Stimulated activated naive CD8-positive, alpha-beta T cell treated with anti-CD3 and anti-CD28 coated beads, Interleukin-15, amount 100 ng/mL, for 72 hours (primary cell): ENCODE measurements at regions not wholly inside any gene's neighbourhood (a gene's known extent, or its start where the extent isn't known, plus 50 kb on each side); places are given as distances from the start of the nearest gene placed in this dataset.
"Not testable (repeated sequence)": the region's sequence is repeated elsewhere in the genome, so short reads cannot be mapped to it uniquely, and the experiment has no call there.

Source experiments
- ATAC-seq: fragments of 150-1000 bp; cut with Tn5 transposase; 2 replicates; pipeline ENCODE4 v1.10.0; 2021; ENCODE audit warnings: mild to moderate bottlenecking, moderate library complexity
- DNase-seq, 2 donors: peaks; one replicate each; pipeline ENCODE4 v3.0.0; 2021 to 2022
- H3K27ac Mint-ChIP-seq, 2 donors: one replicate each; pipeline ENCODE4 v1.8.0; 2022; ENCODE audit warnings: mild to moderate bottlenecking in 2 of 2, mixed read lengths in 2 of 2, moderate library complexity in 2 of 2
- H3K27me3 Mint-ChIP-seq: one replicate; pipeline ENCODE4 v1.8.0; 2022; ENCODE audit warnings: mixed read lengths
- H3K4me1 Mint-ChIP-seq: one replicate; pipeline ENCODE4 v1.8.0; 2022; ENCODE audit warnings: mild to moderate bottlenecking, mixed read lengths
- H3K4me3 Mint-ChIP-seq, 2 donors: one replicate each; pipeline ENCODE4 v1.8.0; 2022; ENCODE audit warnings: mild to moderate bottlenecking in 2 of 2, mixed read lengths in 2 of 2, moderate library complexity in 1 of 2
- H3K9me3 Mint-ChIP-seq, 2 donors: one replicate each; pipeline ENCODE4 v1.8.0; 2022; ENCODE audit warnings: mixed read lengths in 2 of 2

- no peak for ATAC-seq
- H3K27me3 Mint-ChIP-seq = no peaks in the 10 kb centered on the region
Measured at GRCh38 chr6:100088009-100088408, 94.0 kb upstream of the MCHR2 start.

GRCh38 chr6:100084991-100085364, 91.0 kb upstream of the MCHR2 start:
- no peaks in the 10 kb centered on the region for H3K4me1 Mint-ChIP-seq
- H3K27me3 Mint-ChIP-seq = no peaks in the 10 kb centered on the region
- DNase-seq = no peak
- H3K27ac Mint-ChIP-seq = no peak overlapping the region
- H3K9me3 Mint-ChIP-seq = no peaks in the 10 kb centered on the region
- H3K4me3 Mint-ChIP-seq = no peak overlapping the region
- no peak for ATAC-seq

More at GRCh38 chr6:100088009-100088408, 94.0 kb upstream of the MCHR2 start:
- Mint-ChIP-seq H3K9me3 (no peaks in the 10 kb centered on the region), H3K4me3 (no peak overlapping the region), H3K27ac (no peak overlapping the region), H3K4me1 (no peaks in the 10 kb centered on the region)
- DNase-seq = no peak

GRCh38 chr6:100084316-100084990, 90.4 kb upstream of the MCHR2 start:
- DNase-seq (no peak), ATAC-seq (no peak)
- no peaks in the 10 kb centered on the region for H3K4me1 Mint-ChIP-seq
- no peak overlapping the region for H3K4me3 Mint-ChIP-seq
- no peaks in the 10 kb centered on the region for H3K9me3 Mint-ChIP-seq
- H3K27ac Mint-ChIP-seq = no peak overlapping the region
- H3K27me3 Mint-ChIP-seq = no peaks in the 10 kb centered on the region

DNA sequence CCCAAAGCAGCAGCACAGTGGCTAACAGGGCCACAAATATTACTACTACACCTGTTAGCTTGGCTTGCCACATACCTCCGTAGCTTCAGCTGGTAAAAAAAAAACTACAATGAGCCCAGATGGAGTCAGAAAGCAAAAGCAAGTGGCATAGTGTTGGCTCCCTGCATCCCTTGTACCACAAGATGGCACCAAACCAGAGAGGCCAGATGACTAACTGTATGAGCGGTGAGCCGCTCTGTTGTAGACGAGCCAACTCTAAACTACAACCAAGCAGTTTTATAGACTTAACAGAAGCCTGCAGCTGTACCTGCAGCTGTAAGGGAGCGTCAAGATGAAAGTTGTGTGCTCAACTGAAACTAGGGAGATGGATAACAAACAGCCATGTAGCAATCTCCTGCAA, 84.5 kb upstream of the MCHR2 start:
- DNase-seq (no peak), ATAC-seq (no peak)
- no peaks in the 10 kb centered on the region for H3K27me3 Mint-ChIP-seq

GRCh38 chr6:100065348-100065747, 71.3 kb upstream of the MCHR2 start:
- Mint-ChIP-seq H3K4me3 (no peak overlapping the region), H3K27me3 (no peaks in the 10 kb centered on the region)
- no peak for ATAC-seq

More for the DNA sequence above, 84.5 kb upstream of the MCHR2 start:
- Mint-ChIP-seq H3K4me3 (no peak overlapping the region), H3K9me3 (no peaks in the 10 kb centered on the region), H3K4me1 (no peaks in the 10 kb centered on the region), H3K27ac (no peak overlapping the region)

GRCh38 chr6:100062621-100063020, 68.6 kb upstream of the MCHR2 start:
- Mint-ChIP-seq H3K27ac (no peak overlapping the region), H3K4me1 (no peaks in the 10 kb centered on the region), H3K9me3 (peaks cover 0 to 3% of the 10 kb centered on the region in 2 donors), H3K27me3 (no peaks in the 10 kb centered on the region), H3K4me3 (no peak overlapping the region)
- ATAC-seq (no peak), DNase-seq (no peak)

More at GRCh38 chr6:100065348-100065747, 71.3 kb upstream of the MCHR2 start:
- no peak for DNase-seq
- no peaks in the 10 kb centered on the region for H3K4me1 Mint-ChIP-seq
- H3K9me3 Mint-ChIP-seq = peaks cover 10 to 13% of the 10 kb centered on the region in 2 donors
- H3K27ac Mint-ChIP-seq = no peak overlapping the region

DNA sequence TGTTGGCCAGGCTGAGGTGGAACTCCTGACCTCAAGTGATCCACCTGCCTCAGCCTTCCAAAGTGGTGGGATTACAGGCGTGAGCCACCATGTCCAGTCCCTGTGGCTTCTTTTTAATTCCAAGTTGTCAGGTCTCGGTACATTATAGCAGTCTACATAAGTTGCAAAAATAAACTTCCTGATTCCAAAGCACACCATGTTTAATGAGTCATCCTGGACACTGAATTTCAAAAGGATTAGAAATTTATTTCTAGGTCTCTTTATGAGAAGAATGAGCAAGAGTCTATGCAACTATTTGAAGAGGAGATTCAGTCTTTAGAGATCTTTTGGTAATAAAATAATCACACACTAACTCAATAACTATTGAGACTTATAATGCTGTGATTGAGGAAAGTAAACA, 63.9 kb upstream of the MCHR2 start:
- DNase-seq = no peak
- Mint-ChIP-seq H3K9me3 (no peaks in the 10 kb centered on the region), H3K4me1 (no peaks in the 10 kb centered on the region), H3K27ac (no peak overlapping the region), H3K4me3 (no peak overlapping the region), H3K27me3 (no peaks in the 10 kb centered on the region)
- no peak for ATAC-seq

DNA sequence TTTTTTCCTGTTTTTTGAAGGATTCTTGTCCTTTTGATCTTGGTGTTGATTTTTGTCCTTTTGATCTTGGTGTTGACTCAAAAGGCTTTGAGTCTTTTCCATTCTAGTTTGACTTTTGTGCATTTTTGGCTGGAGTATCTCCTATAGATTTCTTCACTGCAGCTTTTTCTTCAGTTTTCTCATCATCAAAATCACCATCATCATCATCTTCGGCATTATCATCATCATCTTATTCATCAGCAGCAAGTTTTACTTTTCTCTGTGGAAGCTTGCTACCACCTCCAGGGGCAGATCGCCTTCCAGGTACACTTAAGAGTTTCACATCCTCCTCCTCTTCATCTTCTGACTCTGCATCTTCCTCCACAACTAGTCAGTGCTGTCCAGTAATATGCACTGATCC, 56.5 kb upstream of the MCHR2 start:
- DNase-seq = no peak
- ATAC-seq = no peak
- H3K9me3 Mint-ChIP-seq = peaks cover 5 to 8% of the 10 kb centered on the region in 2 donors
- no peak overlapping the region for H3K4me3 Mint-ChIP-seq
- H3K27ac Mint-ChIP-seq = no peak overlapping the region
- no peaks in the 10 kb centered on the region for H3K27me3 Mint-ChIP-seq
- H3K4me1 Mint-ChIP-seq = no peaks in the 10 kb centered on the region

GRCh38 chr6:100043961-100044360, 49.9 kb upstream of the MCHR2 start:
- not testable (repeated sequence) for H3K4me1 Mint-ChIP-seq, H3K27me3 Mint-ChIP-seq, ATAC-seq, H3K4me3 Mint-ChIP-seq, DNase-seq, H3K27ac Mint-ChIP-seq
- peaks cover 9 to 25% of the 10 kb centered on the region in 2 donors for H3K9me3 Mint-ChIP-seq
